ENCODE measurements at regions not wholly inside any gene's neighbourhood (a gene's known extent, or its start where the extent isn't known, plus 50 kb on each side); places are given as distances from the start of the nearest gene placed in this dataset.

GRCh38 chr11:69879729-69880005 lies 60.5 kb upstream of the FGF3 start:
- TF ChIP-seq CTCF (conservative IDR thresholded peaks at IDR 0.05; ENCODE audit: low read depth, low read length) (no peak), EZH2 (IDR thresholded peaks at IDR 0.05; ENCODE audit: borderline replicate concordance, low read depth, low read length, poor library complexity, severe bottlenecking) (no peak)

Data from A673 (cell line).